ENCODE measurements at regions not wholly inside any gene's neighbourhood (a gene's known extent, or its start where the extent isn't known, plus 50 kb on each side); places are given as distances from the start of the nearest gene placed in this dataset.

GRCh38 chr10:113360870-113361269, 192.0 kb upstream of the HABP2 start:
- no peak for TF ChIP-seq CTCF (IDR thresholded peaks at IDR 0.05; ENCODE audit: low read depth, low read length, missing control alignments)
- no peak overlapping the region for H3K4me3 ChIP-seq (ENCODE audit: low read depth, low read length)
- DNase-seq (ENCODE audit: low read depth) = no peak

- DNase-seq (ENCODE audit: low read depth) = no peak
- no peak overlapping the region for H3K4me3 ChIP-seq (ENCODE audit: low read depth, low read length)
- TF ChIP-seq CTCF (IDR thresholded peaks at IDR 0.05; ENCODE audit: low read depth, low read length, missing control alignments) = no peak
These were observed 190.2 kb upstream of the HABP2 start for GRCh38 chr10:113362645-113363091.

GRCh38 chr10:113364227-113364626, 188.6 kb upstream of the HABP2 start:
- no peak for DNase-seq (ENCODE audit: low read depth)
- no peak for TF ChIP-seq CTCF (IDR thresholded peaks at IDR 0.05; ENCODE audit: low read depth, low read length, missing control alignments)
- H3K4me3 ChIP-seq (ENCODE audit: low read depth, low read length) = no peak overlapping the region

- no peak for TF ChIP-seq CTCF (IDR thresholded peaks at IDR 0.05; ENCODE audit: low read depth, low read length, missing control alignments)
- no peak for DNase-seq (ENCODE audit: low read depth)
- no peak overlapping the region for H3K4me3 ChIP-seq (ENCODE audit: low read depth, low read length)
These were observed 184.0 kb upstream of the HABP2 start for GRCh38 chr10:113368666-113369364.

GRCh38 chr10:113369365-113369694, 183.5 kb upstream of the HABP2 start:
- no peak overlapping the region for H3K4me3 ChIP-seq (ENCODE audit: low read depth, low read length)
- TF ChIP-seq CTCF (IDR thresholded peaks at IDR 0.05; ENCODE audit: low read depth, low read length, missing control alignments) = no peak
- no peak for DNase-seq (ENCODE audit: low read depth)

GRCh38 chr10:113376428-113376827, 176.4 kb upstream of the HABP2 start:
- H3K4me3 ChIP-seq (ENCODE audit: low read depth, low read length) = no peak overlapping the region
- DNase-seq (ENCODE audit: low read depth) = no peak
- no peak for TF ChIP-seq CTCF (IDR thresholded peaks at IDR 0.05; ENCODE audit: low read depth, low read length, missing control alignments)

GRCh38 chr10:113379091-113379490, 173.8 kb upstream of the HABP2 start:
- H3K4me3 ChIP-seq (ENCODE audit: low read depth, low read length) = no peak overlapping the region
- no peak for TF ChIP-seq CTCF (IDR thresholded peaks at IDR 0.05; ENCODE audit: low read depth, low read length, missing control alignments)
- DNase-seq (ENCODE audit: low read depth) = no peak

Data from GM12864 (cell line).